SK-N-SH treated with all-trans-retinoic acid at 6 μM for 48 hours (cell line): ENCODE measurements at regions not wholly inside any gene's neighbourhood (a gene's known extent, or its start where the extent isn't known, plus 50 kb on each side); places are given as distances from the start of the nearest gene placed in this dataset.

ENCODE experiments used
- ATAC-seq: fragments of 200-7000 bp; cut with Tn5 transposase; 3 replicates; pipeline ENCODE4 v1.9.1; 2020; ENCODE audit warnings: mild to moderate bottlenecking, moderate library complexity
- ARNTL ChIP-seq: fragments of 450-650 bp; formaldehyde crosslinking; IDR thresholded peaks from 2 replicates; pipeline ENCODE4 v1.5.0; 2020; ENCODE audit warnings: low read depth, mild to moderate bottlenecking, moderate library complexity, borderline replicate concordance
- BACH2 ChIP-seq: fragments of 250-450 bp; sonication (Bioruptor Pico); IDR thresholded peaks from 2 replicates; pipeline ENCODE4 v1.9.0; 2021; ENCODE audit warnings: mild to moderate bottlenecking, borderline replicate concordance
- CREB5 ChIP-seq: fragments of 250-450 bp; sonication (Bioruptor Pico); IDR thresholded peaks from 2 replicates; pipeline ENCODE4 v1.5.1; 2020; ENCODE audit warnings: low read depth, mild to moderate bottlenecking, moderate library complexity
- CSDC2 ChIP-seq: fragments of 250-450 bp; sonication (Bioruptor Pico); IDR thresholded peaks from 2 replicates; pipeline ENCODE4 v1.5.0; 2020; ENCODE audit warnings: mild to moderate bottlenecking, moderate library complexity
- CSRNP3 ChIP-seq: fragments of 250-450 bp; sonication (Bioruptor Pico); IDR thresholded peaks from 2 replicates; pipeline ENCODE4 v1.5.1; 2021; ENCODE audit warnings: mild to moderate bottlenecking, moderate library complexity
- ISL1 ChIP-seq: fragments of 250-450 bp; sonication (Bioruptor Pico); IDR thresholded peaks from 2 replicates; pipeline ENCODE4 v2.1.2; 2022; ENCODE audit warnings: mild to moderate bottlenecking, moderate library complexity
- OSR1 ChIP-seq: fragments of 250-450 bp; sonication (Bioruptor Pico); IDR thresholded peaks from 2 replicates; pipeline ENCODE4 v1.8.0; 2022; ENCODE audit warnings: moderate library complexity, mild to moderate bottlenecking, inconsistent platforms
- PPARA ChIP-seq: fragments of 250-450 bp; sonication (Bioruptor Pico); IDR thresholded peaks from 2 replicates; pipeline ENCODE4 v1.5.0; 2020; ENCODE audit warnings: mild to moderate bottlenecking, borderline replicate concordance
- RARB ChIP-seq: fragments of 250-450 bp; sonication (Bioruptor Pico); IDR thresholded peaks from 2 replicates; pipeline ENCODE4 v1.8.0; 2021; ENCODE audit warnings: mild to moderate bottlenecking, moderate library complexity
- SNAI2 ChIP-seq: fragments of 250-450 bp; sonication (Bioruptor Pico); IDR thresholded peaks from 2 replicates; pipeline ENCODE4 v1.5.0; 2020; ENCODE audit warnings: mild to moderate bottlenecking, moderate library complexity
- TCF4 ChIP-seq: fragments of 250-450 bp; sonication (Bioruptor Pico); IDR thresholded peaks from 2 replicates; pipeline ENCODE4 v1.8.0; 2021; ENCODE audit warnings: mild to moderate bottlenecking, moderate library complexity, borderline replicate concordance
- TOX ChIP-seq: fragments of 250-450 bp; sonication (Bioruptor Pico); IDR thresholded peaks from 2 replicates; pipeline ENCODE4 v1.8.0; 2021; ENCODE audit warnings: mild to moderate bottlenecking, moderate library complexity, borderline replicate concordance
- TSHZ2 ChIP-seq: fragments of 250-450 bp; sonication (Bioruptor Pico); IDR thresholded peaks from 2 replicates; pipeline ENCODE4 v1.5.0; 2020; ENCODE audit warnings: mild to moderate bottlenecking, moderate library complexity
- ZC3H10 ChIP-seq: fragments of 250-450 bp; sonication (Bioruptor Pico); IDR thresholded peaks from 2 replicates; pipeline ENCODE4 v1.5.1; 2021; ENCODE audit warnings: mild to moderate bottlenecking, moderate library complexity
- ZFP3 ChIP-seq: fragments of 250-450 bp; sonication (Bioruptor Pico); IDR thresholded peaks from 2 replicates; pipeline ENCODE4 v1.5.0; 2020; ENCODE audit warnings: mild to moderate bottlenecking, moderate library complexity
- ZFP30 ChIP-seq: fragments of 450-650 bp; formaldehyde crosslinking; IDR thresholded peaks from 2 replicates; pipeline ENCODE4 v1.5.0; 2022; ENCODE audit warnings: mild to moderate bottlenecking, moderate library complexity
- ZNF565 ChIP-seq: fragments of 450-650 bp; formaldehyde crosslinking; conservative IDR thresholded peaks from 2 replicates; pipeline ENCODE4 v1.5.0; 2020; ENCODE audit warnings: low read depth, mild to moderate bottlenecking, moderate library complexity
- ZNF70 ChIP-seq: fragments of 450-650 bp; formaldehyde crosslinking; IDR thresholded peaks from 2 replicates; pipeline ENCODE4 v1.5.0; 2020; ENCODE audit warnings: mild to moderate bottlenecking, moderate library complexity
- ZNF8 ChIP-seq: fragments of 450-650 bp; formaldehyde crosslinking; IDR thresholded peaks from 2 replicates; pipeline ENCODE4 v1.5.0; 2020; ENCODE audit warnings: mild to moderate bottlenecking, moderate library complexity
- TF ChIP-seq, protein P1 (sequence below): fragments of 250-450 bp; sonication (Bioruptor Pico); IDR thresholded peaks from 2 replicates; pipeline ENCODE4 v1.8.0; 2021; ENCODE audit warnings: low read depth, mild to moderate bottlenecking, moderate library complexity, borderline replicate concordance

- ATAC-seq = no peak
- TF ChIP-seq CSRNP3 (CRISPR knock-in tag) = no peak
These were observed 641.4 kb downstream of the IRS1 start for GRCh38 chr2:226158229-226158628.

DNA sequence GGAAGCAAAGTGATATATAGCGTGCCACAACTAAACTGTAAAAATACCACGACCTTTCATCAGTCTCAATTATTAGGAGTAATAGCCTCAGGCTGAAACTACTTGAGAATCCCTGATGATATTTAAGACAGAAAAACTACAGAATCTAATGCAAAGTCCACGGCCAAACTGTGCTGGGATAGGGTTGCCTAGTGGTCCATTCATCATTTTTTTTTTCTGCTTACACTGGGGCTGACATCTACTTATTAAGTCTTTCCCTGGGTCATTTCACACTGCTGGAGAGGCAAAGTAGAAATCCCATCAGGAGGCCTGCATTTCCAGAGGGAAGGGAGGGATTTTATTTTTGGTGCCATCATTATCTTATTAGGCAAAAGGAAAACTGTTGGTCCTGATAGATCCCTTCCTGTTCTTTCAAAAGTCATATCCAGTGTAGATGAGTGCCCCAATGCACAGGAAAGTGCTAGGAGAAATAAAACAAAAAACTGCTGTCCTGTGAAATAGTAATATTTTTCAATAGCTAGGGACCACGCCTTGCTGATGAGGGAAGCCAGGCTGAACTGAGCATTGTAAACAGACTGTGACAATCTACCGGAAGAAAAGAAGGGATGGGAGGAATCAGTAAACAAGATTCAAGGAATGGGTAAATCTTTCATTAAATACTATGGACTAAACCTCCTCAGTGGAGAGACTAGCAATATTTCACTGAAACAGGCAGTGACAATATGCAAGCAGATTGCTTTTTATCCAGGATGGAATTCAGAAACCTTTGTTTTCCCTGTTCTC, 644.3 kb downstream of the IRS1 start:
- TF ChIP-seq ZNF70 (CRISPR knock-in tag) = no peak
- TF ChIP-seq ARNTL = no peak
- TF ChIP-seq ISL1 (CRISPR knock-in tag) = no peak
- no peak for TF ChIP-seq CREB5 (CRISPR knock-in tag)
- no peak for TF ChIP-seq OSR1 (CRISPR knock-in tag)
- TF ChIP-seq SNAI2 = no peak
- no peak for TF ChIP-seq ZFP30 (CRISPR knock-in tag)
- no peak for TF ChIP-seq BACH2
- peak; percentile 29; the same call in 2 of the 3 replicates for ATAC-seq

- no peak; the same call in 1 of the 3 replicates for ATAC-seq
These were observed 645.0 kb downstream of the IRS1 start for GRCh38 chr2:226154610-226155009.

More at GRCh38 chr2:226154610-226155009, 645.0 kb downstream of the IRS1 start:
- TF ChIP-seq PPARA = no peak
- no peak for TF ChIP-seq TSHZ2
- TF ChIP-seq ZFP3 (CRISPR knock-in tag) = no peak
- no peak for TF ChIP-seq CSRNP3 (CRISPR knock-in tag)
- no peak for TF ChIP-seq TCF4 (CRISPR knock-in tag)
- no peak for TF ChIP-seq ZNF8 (CRISPR knock-in tag)
- TF ChIP-seq BACH2 = no peak
- no peak for TF ChIP-seq CSDC2 (CRISPR knock-in tag)
- TF ChIP-seq TOX (CRISPR knock-in tag) = no peak
- no peak for TF ChIP-seq ZFP30 (CRISPR knock-in tag)
- TF ChIP-seq RARB (CRISPR knock-in tag) = no peak
- no peak for TF ChIP-seq ZNF70 (CRISPR knock-in tag)
- TF ChIP-seq, protein P1, sequence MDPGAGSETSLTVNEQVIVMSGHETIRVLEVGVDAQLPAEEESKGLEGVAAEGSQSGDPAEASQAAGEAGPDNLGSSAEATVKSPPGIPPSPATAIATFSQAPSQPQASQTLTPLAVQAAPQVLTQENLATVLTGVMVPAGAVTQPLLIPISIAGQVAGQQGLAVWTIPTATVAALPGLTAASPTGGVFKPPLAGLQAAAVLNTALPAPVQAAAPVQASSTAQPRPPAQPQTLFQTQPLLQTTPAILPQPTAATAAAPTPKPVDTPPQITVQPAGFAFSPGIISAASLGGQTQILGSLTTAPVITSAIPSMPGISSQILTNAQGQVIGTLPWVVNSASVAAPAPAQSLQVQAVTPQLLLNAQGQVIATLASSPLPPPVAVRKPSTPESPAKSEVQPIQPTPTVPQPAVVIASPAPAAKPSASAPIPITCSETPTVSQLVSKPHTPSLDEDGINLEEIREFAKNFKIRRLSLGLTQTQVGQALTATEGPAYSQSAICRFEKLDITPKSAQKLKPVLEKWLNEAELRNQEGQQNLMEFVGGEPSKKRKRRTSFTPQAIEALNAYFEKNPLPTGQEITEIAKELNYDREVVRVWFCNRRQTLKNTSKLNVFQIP (CRISPR knock-in tag) = no peak
- TF ChIP-seq OSR1 (CRISPR knock-in tag) = no peak
- TF ChIP-seq SNAI2 = no peak
- TF ChIP-seq ZNF565 = no peak
- TF ChIP-seq ZC3H10 (CRISPR knock-in tag) = no peak
- TF ChIP-seq ISL1 (CRISPR knock-in tag) = no peak
- TF ChIP-seq, all 23 proteins: peak for 0
